ENCODE measurements at regions not wholly inside any gene's neighbourhood (a gene's known extent, or its start where the extent isn't known, plus 50 kb on each side); places are given as distances from the start of the nearest gene placed in this dataset.

DNA sequence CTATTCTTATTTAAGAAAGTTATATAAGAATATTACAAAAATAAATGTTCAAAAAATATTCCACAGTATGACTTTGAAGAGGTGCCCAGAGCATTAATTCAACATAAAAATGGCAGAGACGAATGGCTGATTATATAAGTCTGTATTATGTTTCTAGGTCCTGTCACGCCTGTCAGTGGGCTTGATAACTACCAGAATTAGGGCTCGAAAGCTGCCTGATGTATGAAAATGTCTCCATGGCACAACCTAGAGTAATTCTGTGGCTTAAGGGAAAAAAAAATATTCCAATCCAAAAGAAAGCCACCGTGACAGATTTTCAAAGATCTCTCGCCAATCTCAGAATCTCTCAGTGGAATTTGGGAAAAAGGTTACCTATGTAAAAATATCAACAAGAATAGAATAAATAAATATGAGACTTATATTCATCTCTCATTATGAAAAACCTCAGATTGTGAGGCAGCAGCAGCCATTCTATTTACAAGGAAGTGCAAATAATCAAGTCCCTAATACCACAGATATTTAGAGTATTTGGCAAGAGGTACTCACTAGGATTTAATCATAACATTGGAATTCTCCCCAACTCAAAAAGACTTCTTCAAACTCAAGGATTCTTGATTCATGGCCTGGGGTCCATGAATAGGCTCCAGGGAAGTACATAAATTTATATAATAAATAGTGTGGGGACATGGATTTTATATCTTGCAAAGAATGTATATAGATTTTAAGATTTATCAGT is 489.1 kb upstream of the INTU start:
- TF ChIP-seq ZNF781 (CRISPR knock-in tag; IDR thresholded peaks at IDR 0.05; ENCODE audit: borderline replicate concordance, not compliant biosample characterization) (no peak), ZSCAN21 (CRISPR knock-in tag; IDR thresholded peaks at IDR 0.05; ENCODE audit: borderline replicate concordance) (no peak), MIER3 (CRISPR knock-in tag; IDR thresholded peaks at IDR 0.05; ENCODE audit: borderline replicate concordance) (no peak), RBAK (CRISPR knock-in tag; IDR thresholded peaks at IDR 0.05) (no peak), ZNF546 (CRISPR knock-in tag; conservative IDR thresholded peaks at IDR 0.05) (no peak), ZNF670 (CRISPR knock-in tag; IDR thresholded peaks at IDR 0.05; ENCODE audit: borderline replicate concordance) (no peak), ZSCAN30 (CRISPR knock-in tag; IDR thresholded peaks at IDR 0.05) (no peak)
- TF ChIP-seq, protein P1, sequence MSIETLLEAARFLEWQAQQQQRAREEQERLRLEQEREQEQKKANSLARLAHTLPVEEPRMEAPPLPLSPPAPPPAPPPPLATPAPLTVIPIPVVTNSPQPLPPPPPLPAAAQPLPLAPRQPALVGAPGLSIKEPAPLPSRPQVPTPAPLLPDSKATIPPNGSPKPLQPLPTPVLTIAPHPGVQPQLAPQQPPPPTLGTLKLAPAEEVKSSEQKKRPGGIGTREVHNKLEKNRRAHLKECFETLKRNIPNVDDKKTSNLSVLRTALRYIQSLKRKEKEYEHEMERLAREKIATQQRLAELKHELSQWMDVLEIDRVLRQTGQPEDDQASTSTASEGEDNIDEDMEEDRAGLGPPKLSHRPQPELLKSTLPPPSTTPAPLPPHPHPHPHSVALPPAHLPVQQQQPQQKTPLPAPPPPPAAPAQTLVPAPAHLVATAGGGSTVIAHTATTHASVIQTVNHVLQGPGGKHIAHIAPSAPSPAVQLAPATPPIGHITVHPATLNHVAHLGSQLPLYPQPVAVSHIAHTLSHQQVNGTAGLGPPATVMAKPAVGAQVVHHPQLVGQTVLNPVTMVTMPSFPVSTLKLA (IDR thresholded peaks at IDR 0.05), result no peak
- TF ChIP-seq, protein P2, sequence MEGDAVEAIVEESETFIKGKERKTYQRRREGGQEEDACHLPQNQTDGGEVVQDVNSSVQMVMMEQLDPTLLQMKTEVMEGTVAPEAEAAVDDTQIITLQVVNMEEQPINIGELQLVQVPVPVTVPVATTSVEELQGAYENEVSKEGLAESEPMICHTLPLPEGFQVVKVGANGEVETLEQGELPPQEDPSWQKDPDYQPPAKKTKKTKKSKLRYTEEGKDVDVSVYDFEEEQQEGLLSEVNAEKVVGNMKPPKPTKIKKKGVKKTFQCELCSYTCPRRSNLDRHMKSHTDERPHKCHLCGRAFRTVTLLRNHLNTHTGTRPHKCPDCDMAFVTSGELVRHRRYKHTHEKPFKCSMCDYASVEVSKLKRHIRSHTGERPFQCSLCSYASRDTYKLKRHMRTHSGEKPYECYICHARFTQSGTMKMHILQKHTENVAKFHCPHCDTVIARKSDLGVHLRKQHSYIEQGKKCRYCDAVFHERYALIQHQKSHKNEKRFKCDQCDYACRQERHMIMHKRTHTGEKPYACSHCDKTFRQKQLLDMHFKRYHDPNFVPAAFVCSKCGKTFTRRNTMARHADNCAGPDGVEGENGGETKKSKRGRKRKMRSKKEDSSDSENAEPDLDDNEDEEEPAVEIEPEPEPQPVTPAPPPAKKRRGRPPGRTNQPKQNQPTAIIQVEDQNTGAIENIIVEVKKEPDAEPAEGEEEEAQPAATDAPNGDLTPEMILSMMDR (CRISPR knock-in tag; IDR thresholded peaks at IDR 0.05), result no peak
- TF ChIP-seq, protein P3, sequence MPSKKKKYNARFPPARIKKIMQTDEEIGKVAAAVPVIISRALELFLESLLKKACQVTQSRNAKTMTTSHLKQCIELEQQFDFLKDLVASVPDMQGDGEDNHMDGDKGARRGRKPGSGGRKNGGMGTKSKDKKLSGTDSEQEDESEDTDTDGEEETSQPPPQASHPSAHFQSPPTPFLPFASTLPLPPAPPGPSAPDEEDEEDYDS (CRISPR knock-in tag; IDR thresholded peaks at IDR 0.05), result no peak
